ENCODE measurements at regions not wholly inside any gene's neighbourhood (a gene's known extent, or its start where the extent isn't known, plus 50 kb on each side); places are given as distances from the start of the nearest gene placed in this dataset.

- TF ChIP-seq CTCF (conservative IDR thresholded peaks at IDR 0.05 in 1 of 2, IDR thresholded peaks at IDR 0.05 in 1 of 2; ENCODE audit: low read depth in 1 of 2, low read length in 2 of 2) (no peak), EZH2 (IDR thresholded peaks at IDR 0.05; ENCODE audit: low read length, missing control alignments) (no peak)
These were observed 269.0 kb upstream of the PDGFD start for GRCh38 chr11:104432981-104433380.
